IMR-90 (cell line): ENCODE measurements at regions not wholly inside any gene's neighbourhood (a gene's known extent, or its start where the extent isn't known, plus 50 kb on each side); places are given as distances from the start of the nearest gene placed in this dataset.

Source experiments
- ATAC-seq: fragments of 200-7000 bp; cut with Tn5 transposase; 2 replicates; pipeline ENCODE4 v1.9.1; 2020; ENCODE audit warnings: low read depth, mild to moderate bottlenecking, moderate library complexity
- BruUV-seq: library from RNA; stranded (reverse); fragments of 400-500 nt; replicated peaks from 2 replicates; lab custom pipeline; 2021; lab: Mats Ljungman, UMichigan
- CTCF ChIA-PET: fragments of 300-600 bp; formaldehyde crosslinking; extraction: SDS; loops from one replicate; lab custom pipeline; 2021; ENCODE audit warnings: antibody characterized with exemption; lab: Yijun Ruan, JAX
- POLR2A ChIA-PET: fragments of 300-600 bp; sonication (Branson Sonifier 250); formaldehyde crosslinking; loops from one replicate; lab custom pipeline; 2022; ENCODE audit warnings: antibody characterized with exemption; ENCODE audit not compliant: unreplicated experiment; lab: Charles Lee
- DNase-seq: peaks from one replicate; pipeline ENCODE4 v3.0.0; 2013
- H2AFZ ChIP-seq: replicated peaks from 2 replicates; pipeline ENCODE3; 2013; ENCODE audit warnings: low read length, mild to moderate bottlenecking; ENCODE audit not compliant: poor library complexity
- H2AK5ac ChIP-seq: 2 replicates; pipeline ENCODE4 v1.6.1; 2013; ENCODE audit warnings: low read depth, low read length, inconsistent platforms
- H2AK9ac ChIP-seq: replicated peaks from 2 replicates; pipeline ENCODE3; 2013; ENCODE audit warnings: mild to moderate bottlenecking, low read depth, low read length, moderate library complexity; ENCODE audit not compliant: poor library complexity
- H2BK120ac ChIP-seq: 2 replicates; pipeline ENCODE4 v1.6.1; 2013; ENCODE audit warnings: low read depth, low read length, inconsistent platforms
- H2BK15ac ChIP-seq: 3 replicates; pipeline ENCODE4 v1.6.1; 2013; ENCODE audit warnings: low read depth, low read length, inconsistent platforms
- H2BK20ac ChIP-seq: 2 replicates; pipeline ENCODE4 v1.6.1; 2013; ENCODE audit warnings: low read depth, mild to moderate bottlenecking, inconsistent platforms, low read length, moderate library complexity
- H2BK5ac ChIP-seq: 2 replicates; pipeline ENCODE4 v1.6.1; 2013; ENCODE audit warnings: mild to moderate bottlenecking, low read depth, low read length, inconsistent platforms; ENCODE audit not compliant: poor library complexity, severe bottlenecking
- H3K14ac ChIP-seq: replicated peaks from 2 replicates; pipeline ENCODE4 v1.6.1; 2013; ENCODE audit warnings: low read depth, low read length, inconsistent platforms
- H3K18ac ChIP-seq: 2 replicates; pipeline ENCODE4 v1.6.1; 2013; ENCODE audit warnings: low read depth, low read length, control low read depth
- H3K23ac ChIP-seq: 2 replicates; pipeline ENCODE4 v1.6.1; 2013; ENCODE audit warnings: low read depth, low read length, inconsistent platforms
- H3K27ac ChIP-seq: 2 replicates; pipeline ENCODE4 v1.5.1; 2013; ENCODE audit warnings: mild to moderate bottlenecking, control low read depth, low read length; ENCODE audit not compliant: insufficient read depth
- H3K27me3 ChIP-seq: 2 replicates; pipeline ENCODE4 v1.6.1; 2013; ENCODE audit warnings: low read length; ENCODE audit not compliant: control insufficient read depth, insufficient read depth
- H3K36me3 ChIP-seq: 2 replicates; pipeline ENCODE4 v1.6.1; 2013; ENCODE audit warnings: low read length, mixed read lengths; ENCODE audit not compliant: control insufficient read depth, insufficient read depth
- H3K4ac ChIP-seq: 2 replicates; pipeline ENCODE4 v1.6.1; 2013; ENCODE audit warnings: low read depth, low read length, inconsistent platforms
- H3K4me1 ChIP-seq: 2 replicates; pipeline ENCODE4 v1.6.1; 2013; ENCODE audit warnings: low read length, mixed read lengths; ENCODE audit not compliant: control insufficient read depth, insufficient read depth
- H3K4me2 ChIP-seq: 2 replicates; pipeline ENCODE4 v1.6.1; 2013; ENCODE audit warnings: low read depth, mild to moderate bottlenecking, control low read depth, low read length, moderate library complexity
- H3K4me3 ChIP-seq: 2 replicates; pipeline ENCODE4 v1.5.1; 2013; ENCODE audit warnings: low read depth, mild to moderate bottlenecking, control low read depth, low read length, moderate library complexity; ENCODE audit not compliant: insufficient read depth
- H3K56ac ChIP-seq: 2 replicates; pipeline ENCODE4 v1.6.1; 2013; ENCODE audit warnings: low read length, inconsistent platforms; ENCODE audit not compliant: insufficient read depth; ENCODE audit errors: extremely low read depth
- H3K79me1 ChIP-seq, 2 experiments: 2 replicates each; pipeline ENCODE4 v1.6.1; 2013; ENCODE audit warnings: low read length in 2 of 2, inconsistent platforms in 1 of 2, low read depth in 1 of 2
- H3K9ac ChIP-seq: 2 replicates; pipeline ENCODE4 v1.6.1; 2013; ENCODE audit warnings: low read depth, low read length, control low read depth
- H3K9me1 ChIP-seq: 2 replicates; pipeline ENCODE4 v1.6.1; 2013; ENCODE audit warnings: low read length, inconsistent platforms; ENCODE audit not compliant: insufficient read depth
- H3K9me3 ChIP-seq: 2 replicates; pipeline ENCODE4 v1.6.1; 2013; ENCODE audit warnings: low read length; ENCODE audit not compliant: control insufficient read depth, insufficient read depth
- H4K20me1 ChIP-seq: 2 replicates; pipeline ENCODE4 v1.6.1; 2013; ENCODE audit warnings: low read length, inconsistent platforms; ENCODE audit not compliant: insufficient read depth
- H4K5ac ChIP-seq: 2 replicates; pipeline ENCODE4 v1.6.1; 2013; ENCODE audit warnings: mild to moderate bottlenecking, low read depth, low read length, control low read depth
- H4K8ac ChIP-seq, 2 experiments: 2 replicates each; pipeline ENCODE4 v1.6.1; 2013; ENCODE audit warnings: low read depth in 2 of 2, low read length in 2 of 2, control low read depth in 1 of 2, inconsistent platforms in 1 of 2
- H4K91ac ChIP-seq: 2 replicates; pipeline ENCODE4 v1.6.1; 2013; ENCODE audit warnings: low read depth, low read length, inconsistent platforms; ENCODE audit not compliant: insufficient read depth
- BHLHE40 ChIP-seq: fragments of 150-350 bp; IDR thresholded peaks from 2 replicates; pipeline ENCODE4 v1.6.1; 2016; ENCODE audit warnings: mild to moderate bottlenecking, low read depth, low read length
- WGBS, 2 experiments: methylation state at CpG; one replicate each; pipeline versions ENCODE4 v1.1.5 to v1.1.7; 2013; ENCODE audit warnings: missing lambda C conversion rate in 2 of 2; ENCODE audit not compliant: insufficient read length in 1 of 2; ENCODE audit errors: extremely low coverage in 2 of 2; 5-methylcytosine and 5-hydroxymethylcytosine counted together
- dilution Hi-C: fragments of 300-500 bp; cut with HindIII; formaldehyde crosslinking; loops from one replicate; pipeline ENCODE4 v1.14.3; 2018; ENCODE audit warnings: low sequenced_read_pairs; ENCODE audit not compliant: unreplicated experiment
- in situ Hi-C: fragments of 300-500 bp; cut with MboI; formaldehyde crosslinking; loops from 3 replicates; pipeline ENCODE4 v1.14.3; 2019; ENCODE audit warnings: low sequenced_read_pairs, inconsistent platforms, mixed read lengths
- intact Hi-C: fragments of 100-400 bp; cut with micrococcal nuclease; formaldehyde crosslinking; loops from 2 replicates; pipeline ENCODE4 v1.10.0; 2022

- H3K36me3 ChIP-seq: no peaks in the 10 kb centered on the region
- H2AK5ac ChIP-seq: no peak overlapping the region
- no peak overlapping the region for H3K4me2 ChIP-seq
- H3K56ac ChIP-seq: no peak overlapping the region
- H2AK9ac ChIP-seq: no peak overlapping the region
- H2BK20ac ChIP-seq: no peak overlapping the region
- H3K23ac ChIP-seq: no peak overlapping the region
- no peak for TF ChIP-seq BHLHE40
- H3K9ac ChIP-seq: no peak overlapping the region
- no peak overlapping the region for H3K4ac ChIP-seq
- H4K8ac ChIP-seq: no peak overlapping the region
- H3K4me1 ChIP-seq: no peaks in the 10 kb centered on the region
- H2BK5ac ChIP-seq: no peak overlapping the region
- H3K14ac ChIP-seq: no peak overlapping the region
- CTCF ChIA-PET: no interaction called here
- H3K18ac ChIP-seq: no peak overlapping the region
- POLR2A ChIA-PET: no interaction called here
- 63% methylated on average over 12 of the region's 22 CpGs; no CpG with 5 or more reads in 1 of the 2 experiments for WGBS, 2 experiments
- no peak overlapping the region for H3K27ac ChIP-seq
- no peaks in the 10 kb centered on the region for H3K79me1 ChIP-seq
- DNase-seq (no peak), ATAC-seq (no peak)
- H4K20me1 ChIP-seq: no peaks in the 10 kb centered on the region
- H3K27me3 ChIP-seq: no peaks in the 10 kb centered on the region
- no peaks in the 10 kb centered on the region for H3K9me1 ChIP-seq
- no TSS peak for BruUV-seq
- intact Hi-C loops (no loop called here), dilution Hi-C loops (no loop called here), in situ Hi-C loops (no loop called here)
- H2BK120ac ChIP-seq: no peak overlapping the region
- H4K91ac ChIP-seq: no peak overlapping the region
- no peak overlapping the region for H2BK15ac ChIP-seq
- no peak overlapping the region for H2AFZ ChIP-seq
- H3K4me3 ChIP-seq: no peak overlapping the region
- H4K5ac ChIP-seq: no peak overlapping the region
- peaks cover 24% of the 10 kb centered on the region for H3K9me3 ChIP-seq
These were observed 75.0 kb upstream of the FCN1 start for GRCh38 chr9:134992755-134993124.
